ENCODE measurements at regions not wholly inside any gene's neighbourhood (a gene's known extent, or its start where the extent isn't known, plus 50 kb on each side); places are given as distances from the start of the nearest gene placed in this dataset.

DNA sequence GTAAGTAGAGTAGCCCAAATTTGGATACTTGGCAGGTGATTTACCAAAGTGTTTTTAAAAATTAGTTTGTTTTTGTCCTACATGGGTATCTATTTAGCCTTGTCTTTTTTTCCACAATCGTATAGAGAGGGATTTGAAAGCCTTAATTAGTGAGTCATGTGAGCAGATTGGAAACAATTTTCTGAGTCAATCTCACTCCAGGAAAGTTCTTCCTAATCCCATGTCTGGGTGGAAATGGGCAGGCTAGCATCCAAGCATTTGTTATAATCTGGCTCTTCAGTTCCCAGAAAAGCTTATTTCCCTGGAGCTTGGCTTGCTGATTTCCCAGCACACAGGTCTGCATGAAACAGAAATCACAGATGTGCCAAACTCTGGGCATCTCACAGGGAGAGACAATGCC is 426.9 kb upstream of the BOD1L1 start:
- H3K27ac ChIP-seq (ENCODE audit: low read depth) = no peak overlapping the region
- H2AFZ ChIP-seq = no peak overlapping the region
- no peaks in the 10 kb centered on the region for H3K79me2 ChIP-seq (replicated peaks; ENCODE audit: insufficient read depth)
- H3K27me3 Mint-ChIP-seq (ENCODE audit: insufficient read depth, low read depth, poor library complexity) = peaks cover 1% of the 10 kb centered on the region
- H3K4me1 ChIP-seq (ENCODE audit: insufficient read depth) = no peaks in the 10 kb centered on the region
- H3K9me2 ChIP-seq (ENCODE audit: insufficient read depth) = no peaks in the 10 kb centered on the region
- no peaks in the 10 kb centered on the region for H4K20me1 ChIP-seq (replicated peaks; ENCODE audit: insufficient read depth)
- H3F3A ChIP-seq (replicated peaks; ENCODE audit: low read depth) = no peaks in the 10 kb centered on the region
- H3K4me1 Mint-ChIP-seq = no peaks in the 10 kb centered on the region
- ATAC-seq (no peak), DNase-seq (ENCODE audit: low spot score) (no peak)
- no peaks in the 10 kb centered on the region for H3K36me3 Mint-ChIP-seq (ENCODE audit: low read depth)
- no peaks in the 10 kb centered on the region for H3K27me3 ChIP-seq (ENCODE audit: insufficient read depth)
- TF ChIP-seq, protein P1, sequence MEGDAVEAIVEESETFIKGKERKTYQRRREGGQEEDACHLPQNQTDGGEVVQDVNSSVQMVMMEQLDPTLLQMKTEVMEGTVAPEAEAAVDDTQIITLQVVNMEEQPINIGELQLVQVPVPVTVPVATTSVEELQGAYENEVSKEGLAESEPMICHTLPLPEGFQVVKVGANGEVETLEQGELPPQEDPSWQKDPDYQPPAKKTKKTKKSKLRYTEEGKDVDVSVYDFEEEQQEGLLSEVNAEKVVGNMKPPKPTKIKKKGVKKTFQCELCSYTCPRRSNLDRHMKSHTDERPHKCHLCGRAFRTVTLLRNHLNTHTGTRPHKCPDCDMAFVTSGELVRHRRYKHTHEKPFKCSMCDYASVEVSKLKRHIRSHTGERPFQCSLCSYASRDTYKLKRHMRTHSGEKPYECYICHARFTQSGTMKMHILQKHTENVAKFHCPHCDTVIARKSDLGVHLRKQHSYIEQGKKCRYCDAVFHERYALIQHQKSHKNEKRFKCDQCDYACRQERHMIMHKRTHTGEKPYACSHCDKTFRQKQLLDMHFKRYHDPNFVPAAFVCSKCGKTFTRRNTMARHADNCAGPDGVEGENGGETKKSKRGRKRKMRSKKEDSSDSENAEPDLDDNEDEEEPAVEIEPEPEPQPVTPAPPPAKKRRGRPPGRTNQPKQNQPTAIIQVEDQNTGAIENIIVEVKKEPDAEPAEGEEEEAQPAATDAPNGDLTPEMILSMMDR (conservative IDR thresholded peaks at IDR 0.05; ENCODE audit: low read depth in 2 of 2) = no peak
- TF ChIP-seq ZNF331 (CRISPR knock-in tag; IDR thresholded peaks at IDR 0.05; ENCODE audit: low read depth) = no peak
- TF ChIP-seq ZNF114 (CRISPR knock-in tag; IDR thresholded peaks at IDR 0.05) = no peak
- TF ChIP-seq, protein P2, sequence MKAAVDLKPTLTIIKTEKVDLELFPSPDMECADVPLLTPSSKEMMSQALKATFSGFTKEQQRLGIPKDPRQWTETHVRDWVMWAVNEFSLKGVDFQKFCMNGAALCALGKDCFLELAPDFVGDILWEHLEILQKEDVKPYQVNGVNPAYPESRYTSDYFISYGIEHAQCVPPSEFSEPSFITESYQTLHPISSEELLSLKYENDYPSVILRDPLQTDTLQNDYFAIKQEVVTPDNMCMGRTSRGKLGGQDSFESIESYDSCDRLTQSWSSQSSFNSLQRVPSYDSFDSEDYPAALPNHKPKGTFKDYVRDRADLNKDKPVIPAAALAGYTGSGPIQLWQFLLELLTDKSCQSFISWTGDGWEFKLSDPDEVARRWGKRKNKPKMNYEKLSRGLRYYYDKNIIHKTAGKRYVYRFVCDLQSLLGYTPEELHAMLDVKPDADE (IDR thresholded peaks at IDR 0.05) = no peak
- TF ChIP-seq EZH2phosphoT487 (IDR thresholded peaks at IDR 0.05; ENCODE audit: unreplicated experiment) = no peak
- TF ChIP-seq, protein P3, sequence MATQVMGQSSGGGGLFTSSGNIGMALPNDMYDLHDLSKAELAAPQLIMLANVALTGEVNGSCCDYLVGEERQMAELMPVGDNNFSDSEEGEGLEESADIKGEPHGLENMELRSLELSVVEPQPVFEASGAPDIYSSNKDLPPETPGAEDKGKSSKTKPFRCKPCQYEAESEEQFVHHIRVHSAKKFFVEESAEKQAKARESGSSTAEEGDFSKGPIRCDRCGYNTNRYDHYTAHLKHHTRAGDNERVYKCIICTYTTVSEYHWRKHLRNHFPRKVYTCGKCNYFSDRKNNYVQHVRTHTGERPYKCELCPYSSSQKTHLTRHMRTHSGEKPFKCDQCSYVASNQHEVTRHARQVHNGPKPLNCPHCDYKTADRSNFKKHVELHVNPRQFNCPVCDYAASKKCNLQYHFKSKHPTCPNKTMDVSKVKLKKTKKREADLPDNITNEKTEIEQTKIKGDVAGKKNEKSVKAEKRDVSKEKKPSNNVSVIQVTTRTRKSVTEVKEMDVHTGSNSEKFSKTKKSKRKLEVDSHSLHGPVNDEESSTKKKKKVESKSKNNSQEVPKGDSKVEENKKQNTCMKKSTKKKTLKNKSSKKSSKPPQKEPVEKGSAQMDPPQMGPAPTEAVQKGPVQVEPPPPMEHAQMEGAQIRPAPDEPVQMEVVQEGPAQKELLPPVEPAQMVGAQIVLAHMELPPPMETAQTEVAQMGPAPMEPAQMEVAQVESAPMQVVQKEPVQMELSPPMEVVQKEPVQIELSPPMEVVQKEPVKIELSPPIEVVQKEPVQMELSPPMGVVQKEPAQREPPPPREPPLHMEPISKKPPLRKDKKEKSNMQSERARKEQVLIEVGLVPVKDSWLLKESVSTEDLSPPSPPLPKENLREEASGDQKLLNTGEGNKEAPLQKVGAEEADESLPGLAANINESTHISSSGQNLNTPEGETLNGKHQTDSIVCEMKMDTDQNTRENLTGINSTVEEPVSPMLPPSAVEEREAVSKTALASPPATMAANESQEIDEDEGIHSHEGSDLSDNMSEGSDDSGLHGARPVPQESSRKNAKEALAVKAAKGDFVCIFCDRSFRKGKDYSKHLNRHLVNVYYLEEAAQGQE (IDR thresholded peaks at IDR 0.05; ENCODE audit: unreplicated experiment) = no peak
- no peak for TF ChIP-seq POLR2AphosphoS5 (IDR thresholded peaks at IDR 0.05; ENCODE audit: low read depth)
- no peak for TF ChIP-seq JUNB (IDR thresholded peaks at IDR 0.05; ENCODE audit: unreplicated experiment)
- TF ChIP-seq EZH2 (IDR thresholded peaks at IDR 0.05; ENCODE audit: low read depth, unreplicated experiment) = no peak
- no peak for TF ChIP-seq CREB1 (CRISPR knock-in tag; IDR thresholded peaks at IDR 0.05; ENCODE audit: low read depth)
- TF ChIP-seq STAT1 (IDR thresholded peaks at IDR 0.05; ENCODE audit: unreplicated experiment) = no peak
- TF ChIP-seq NANOG (IDR thresholded peaks at IDR 0.05; ENCODE audit: borderline replicate concordance) = no peak
- TF ChIP-seq, protein P4, sequence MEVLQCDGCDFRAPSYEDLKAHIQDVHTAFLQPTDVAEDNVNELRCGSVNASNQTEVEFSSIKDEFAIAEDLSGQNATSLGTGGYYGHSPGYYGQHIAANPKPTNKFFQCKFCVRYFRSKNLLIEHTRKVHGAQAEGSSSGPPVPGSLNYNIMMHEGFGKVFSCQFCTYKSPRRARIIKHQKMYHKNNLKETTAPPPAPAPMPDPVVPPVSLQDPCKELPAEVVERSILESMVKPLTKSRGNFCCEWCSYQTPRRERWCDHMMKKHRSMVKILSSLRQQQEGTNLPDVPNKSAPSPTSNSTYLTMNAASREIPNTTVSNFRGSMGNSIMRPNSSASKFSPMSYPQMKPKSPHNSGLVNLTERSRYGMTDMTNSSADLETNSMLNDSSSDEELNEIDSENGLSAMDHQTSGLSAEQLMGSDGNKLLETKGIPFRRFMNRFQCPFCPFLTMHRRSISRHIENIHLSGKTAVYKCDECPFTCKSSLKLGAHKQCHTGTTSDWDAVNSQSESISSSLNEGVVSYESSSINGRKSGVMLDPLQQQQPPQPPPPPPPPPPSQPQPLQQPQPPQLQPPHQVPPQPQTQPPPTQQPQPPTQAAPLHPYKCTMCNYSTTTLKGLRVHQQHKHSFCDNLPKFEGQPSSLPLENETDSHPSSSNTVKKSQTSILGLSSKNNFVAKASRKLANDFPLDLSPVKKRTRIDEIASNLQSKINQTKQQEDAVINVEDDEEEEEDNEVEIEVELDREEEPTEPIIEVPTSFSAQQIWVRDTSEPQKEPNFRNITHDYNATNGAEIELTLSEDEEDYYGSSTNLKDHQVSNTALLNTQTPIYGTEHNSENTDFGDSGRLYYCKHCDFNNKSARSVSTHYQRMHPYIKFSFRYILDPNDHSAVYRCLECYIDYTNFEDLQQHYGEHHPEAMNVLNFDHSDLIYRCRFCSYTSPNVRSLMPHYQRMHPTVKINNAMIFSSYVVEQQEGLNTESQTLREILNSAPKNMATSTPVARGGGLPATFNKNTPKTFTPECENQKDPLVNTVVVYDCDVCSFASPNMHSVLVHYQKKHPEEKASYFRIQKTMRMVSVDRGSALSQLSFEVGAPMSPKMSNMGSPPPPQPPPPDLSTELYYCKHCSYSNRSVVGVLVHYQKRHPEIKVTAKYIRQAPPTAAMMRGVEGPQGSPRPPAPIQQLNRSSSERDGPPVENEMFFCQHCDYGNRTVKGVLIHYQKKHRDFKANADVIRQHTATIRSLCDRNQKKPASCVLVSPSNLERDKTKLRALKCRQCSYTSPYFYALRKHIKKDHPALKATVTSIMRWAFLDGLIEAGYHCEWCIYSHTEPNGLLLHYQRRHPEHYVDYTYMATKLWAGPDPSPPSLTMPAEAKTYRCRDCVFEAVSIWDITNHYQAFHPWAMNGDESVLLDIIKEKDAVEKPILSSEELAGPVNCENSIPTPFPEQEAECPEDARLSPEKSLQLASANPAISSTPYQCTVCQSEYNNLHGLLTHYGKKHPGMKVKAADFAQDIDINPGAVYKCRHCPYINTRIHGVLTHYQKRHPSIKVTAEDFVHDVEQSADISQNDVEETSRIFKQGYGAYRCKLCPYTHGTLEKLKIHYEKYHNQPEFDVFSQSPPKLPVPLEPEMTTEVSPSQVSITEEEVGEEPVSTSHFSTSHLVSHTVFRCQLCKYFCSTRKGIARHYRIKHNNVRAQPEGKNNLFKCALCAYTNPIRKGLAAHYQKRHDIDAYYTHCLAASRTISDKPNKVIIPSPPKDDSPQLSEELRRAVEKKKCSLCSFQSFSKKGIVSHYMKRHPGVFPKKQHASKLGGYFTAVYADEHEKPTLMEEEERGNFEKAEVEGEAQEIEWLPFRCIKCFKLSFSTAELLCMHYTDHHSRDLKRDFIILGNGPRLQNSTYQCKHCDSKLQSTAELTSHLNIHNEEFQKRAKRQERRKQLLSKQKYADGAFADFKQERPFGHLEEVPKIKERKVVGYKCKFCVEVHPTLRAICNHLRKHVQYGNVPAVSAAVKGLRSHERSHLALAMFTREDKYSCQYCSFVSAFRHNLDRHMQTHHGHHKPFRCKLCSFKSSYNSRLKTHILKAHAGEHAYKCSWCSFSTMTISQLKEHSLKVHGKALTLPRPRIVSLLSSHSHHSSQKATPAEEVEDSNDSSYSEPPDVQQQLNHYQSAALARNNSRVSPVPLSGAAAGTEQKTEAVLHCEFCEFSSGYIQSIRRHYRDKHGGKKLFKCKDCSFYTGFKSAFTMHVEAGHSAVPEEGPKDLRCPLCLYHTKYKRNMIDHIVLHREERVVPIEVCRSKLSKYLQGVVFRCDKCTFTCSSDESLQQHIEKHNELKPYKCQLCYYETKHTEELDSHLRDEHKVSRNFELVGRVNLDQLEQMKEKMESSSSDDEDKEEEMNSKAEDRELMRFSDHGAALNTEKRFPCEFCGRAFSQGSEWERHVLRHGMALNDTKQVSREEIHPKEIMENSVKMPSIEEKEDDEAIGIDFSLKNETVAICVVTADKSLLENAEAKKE (CRISPR knock-in tag; IDR thresholded peaks at IDR 0.05) = no peak
- H3K27ac Mint-ChIP-seq = no peak overlapping the region
- no peaks in the 10 kb centered on the region for H3K36me3 ChIP-seq (ENCODE audit: insufficient read depth)
- no peak overlapping the region for H3K4me3 Mint-ChIP-seq
- peaks cover 6% of the 10 kb centered on the region; the same call in 1 of the 3 replicates for H3K9me3 Mint-ChIP-seq
- no peak overlapping the region for H3K4me3 ChIP-seq
- no peak overlapping the region for H3K4me2 ChIP-seq

Data from GM23338 (cell line).